HG02981 (cell line): ENCODE measurements at regions not wholly inside any gene's neighbourhood (a gene's known extent, or its start where the extent isn't known, plus 50 kb on each side); places are given as distances from the start of the nearest gene placed in this dataset.
"Not testable (repeated sequence)": the region's sequence is repeated elsewhere in the genome, so short reads cannot be mapped to it uniquely, and the experiment has no call there.

Experiments
- ATAC-seq: cut with Tn5 transposase; IDR thresholded peaks from one replicate; pipeline ENCODE4 v1.9.1; 2021; ENCODE audit warnings: mild to moderate bottlenecking, moderate library complexity; ENCODE audit not compliant: unreplicated experiment

DNA sequence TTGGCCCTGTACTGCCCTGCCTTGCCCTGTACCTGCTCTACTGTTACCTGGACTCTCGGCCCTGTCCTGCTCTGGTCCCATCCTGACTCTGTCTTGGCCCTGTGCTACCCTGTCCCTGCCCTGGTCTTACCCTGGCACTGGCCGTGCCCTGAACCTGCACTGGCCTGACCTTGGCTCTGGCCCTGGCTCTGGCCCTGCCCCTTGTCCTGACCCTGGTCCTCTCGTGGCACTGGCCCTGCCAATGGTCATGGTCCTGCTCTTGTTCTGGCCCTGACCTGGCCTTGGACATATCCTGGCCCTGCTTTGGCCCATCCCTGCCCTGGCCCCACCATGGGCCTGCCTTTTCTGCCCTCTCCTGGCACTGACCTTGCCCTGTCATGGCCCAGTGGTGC lies 251.3 kb downstream of the TP53TG3F start:
- not testable (repeated sequence) for ATAC-seq

- ATAC-seq: not testable (repeated sequence)
These were observed 252.2 kb downstream of the TP53TG3F start for GRCh38 chr16:33711616-33712015.

DNA sequence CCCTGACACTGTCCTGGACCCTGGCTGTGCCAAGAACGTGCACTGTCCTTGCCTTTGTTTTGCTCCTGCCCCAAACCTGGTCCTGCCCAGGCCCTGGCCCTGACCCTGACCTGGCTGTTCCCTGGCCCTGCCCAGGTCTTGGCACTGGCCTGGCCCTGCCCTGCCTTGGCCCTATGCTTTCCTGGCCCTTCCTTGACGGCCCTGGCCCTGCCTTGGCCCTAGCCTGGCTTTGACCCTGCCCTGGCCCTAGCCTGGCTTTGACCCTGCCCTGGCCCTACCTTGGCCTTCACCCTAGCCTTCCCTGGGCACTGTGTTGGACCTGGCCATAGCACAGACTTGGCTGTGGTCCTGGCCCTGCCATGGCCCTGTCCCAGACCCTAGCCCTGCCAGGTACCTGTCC lies 252.9 kb downstream of the TP53TG3F start:
- ATAC-seq: not testable (repeated sequence)

GRCh38 chr16:33712851-33713709 lies 253.7 kb downstream of the TP53TG3F start:
- ATAC-seq: not testable (repeated sequence)

DNA sequence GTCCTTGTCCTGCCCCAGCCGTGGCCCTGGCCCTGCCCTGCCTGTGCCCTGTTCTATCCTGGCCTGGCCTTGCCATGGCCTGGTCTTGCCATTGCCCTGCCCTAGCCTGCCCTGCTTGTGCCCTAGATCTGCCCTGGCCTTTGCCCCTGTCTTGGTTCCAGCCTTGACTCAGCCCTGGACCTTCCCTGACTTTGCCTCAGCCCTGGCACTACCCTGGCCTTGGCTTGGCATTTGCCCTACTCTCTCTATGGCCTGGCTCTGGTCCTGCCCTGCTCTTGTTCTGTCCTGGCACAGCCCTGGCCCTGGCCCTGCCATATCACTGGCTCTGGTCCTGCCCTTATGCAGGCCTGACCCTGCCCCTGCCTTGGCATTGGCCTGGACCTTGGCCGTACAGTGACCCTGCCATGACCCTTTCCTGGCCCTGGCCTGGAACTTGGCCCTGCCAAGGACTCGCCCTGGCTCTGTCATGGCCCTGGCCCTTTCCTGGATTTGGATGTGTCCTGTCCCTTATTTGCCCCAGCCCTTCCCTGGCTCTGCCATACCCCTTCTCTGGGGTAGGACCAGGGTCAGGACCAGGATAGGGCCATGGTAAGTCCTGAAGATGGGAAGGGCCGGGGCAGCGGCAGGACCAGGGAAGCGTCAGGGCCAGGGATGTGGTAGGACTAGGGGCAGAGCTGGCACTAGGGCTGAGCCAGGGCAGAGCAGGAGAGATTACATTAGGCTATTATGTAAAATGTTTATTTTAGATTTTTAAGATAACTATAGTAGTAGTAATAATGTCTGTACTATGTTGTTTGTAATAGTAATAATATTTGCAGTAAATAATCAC lies 254.5 kb downstream of the TP53TG3F start:
- ATAC-seq: not testable (repeated sequence)

- ATAC-seq: not testable (repeated sequence)
These were observed 271.8 kb downstream of the TP53TG3F start for GRCh38 chr16:33731167-33731566.

DNA sequence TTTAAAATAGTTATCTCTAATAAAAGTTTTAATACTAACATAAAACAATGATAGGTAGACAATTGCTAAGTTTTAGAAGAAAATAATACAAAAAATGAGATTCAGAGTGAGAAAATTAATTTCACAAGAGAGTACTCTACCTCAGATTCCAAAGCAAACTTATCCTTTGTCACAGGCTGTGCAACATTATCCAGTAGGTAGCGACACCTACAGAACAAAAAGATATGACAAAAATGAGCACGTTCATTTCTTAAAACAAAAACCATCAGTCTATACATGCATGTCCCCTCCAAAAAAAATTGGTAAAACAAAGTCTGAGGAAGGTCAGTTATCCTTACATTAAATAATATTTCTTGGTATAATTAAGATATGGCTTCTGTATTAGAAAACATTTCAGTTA lies 275.2 kb downstream of the TP53TG3F start:
- not testable (repeated sequence) for ATAC-seq

DNA sequence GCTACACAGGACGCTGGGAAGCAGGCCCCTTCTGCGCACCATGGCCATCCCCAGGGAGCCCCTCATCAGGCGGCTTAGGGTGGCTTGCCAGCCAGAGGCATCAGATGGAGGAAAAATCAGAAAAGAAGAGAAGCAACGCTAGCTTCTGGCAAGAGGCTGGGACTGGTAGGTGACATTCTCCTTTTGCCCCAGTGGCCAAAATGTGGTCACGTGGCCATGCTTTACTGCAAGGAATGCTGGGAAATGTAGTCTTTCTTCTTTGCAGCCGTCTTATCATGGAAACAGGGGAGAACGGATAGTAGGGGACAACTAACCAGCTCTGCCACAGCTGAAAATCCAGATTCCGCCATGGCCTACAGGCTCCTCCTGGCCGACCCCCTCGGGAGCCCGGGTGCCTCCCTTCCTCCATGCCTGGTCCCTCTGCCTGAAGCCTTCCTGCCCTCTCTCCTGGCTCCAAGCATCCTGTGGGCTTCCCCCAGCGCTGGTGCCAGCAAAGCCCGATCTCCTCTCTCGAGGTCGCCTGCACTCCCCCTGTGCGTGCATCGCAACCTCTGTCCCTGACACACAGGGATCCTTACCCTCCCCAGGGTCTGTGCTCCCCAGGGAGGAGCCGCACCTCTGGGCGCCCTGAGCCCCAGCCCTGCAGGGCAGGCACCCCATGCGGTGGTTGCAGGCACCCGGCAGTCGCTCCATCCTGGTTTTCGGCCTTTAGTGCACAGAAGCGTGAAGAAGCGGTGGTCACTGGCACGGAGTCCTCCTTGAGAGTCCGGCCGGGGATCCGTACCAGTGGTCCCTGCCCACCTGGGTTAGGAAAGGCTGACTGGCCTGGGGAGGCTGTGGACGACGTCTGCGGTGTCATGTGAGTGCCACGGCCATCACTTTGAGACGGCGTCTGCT lies 307.7 kb downstream of the TP53TG3F start:
- ATAC-seq: not testable (repeated sequence)

GRCh38 chr16:33768710-33769109 lies 309.3 kb downstream of the TP53TG3F start:
- not testable (repeated sequence) for ATAC-seq

GRCh38 chr16:33769180-33769846 lies 309.9 kb downstream of the TP53TG3F start:
- not testable (repeated sequence) for ATAC-seq

- not testable (repeated sequence) for ATAC-seq
These were observed 311.1 kb downstream of the TP53TG3F start for GRCh38 chr16:33770478-33770877.

- not testable (repeated sequence) for ATAC-seq
These were observed 311.8 kb downstream of the TP53TG3F start for GRCh38 chr16:33771211-33771610.

DNA sequence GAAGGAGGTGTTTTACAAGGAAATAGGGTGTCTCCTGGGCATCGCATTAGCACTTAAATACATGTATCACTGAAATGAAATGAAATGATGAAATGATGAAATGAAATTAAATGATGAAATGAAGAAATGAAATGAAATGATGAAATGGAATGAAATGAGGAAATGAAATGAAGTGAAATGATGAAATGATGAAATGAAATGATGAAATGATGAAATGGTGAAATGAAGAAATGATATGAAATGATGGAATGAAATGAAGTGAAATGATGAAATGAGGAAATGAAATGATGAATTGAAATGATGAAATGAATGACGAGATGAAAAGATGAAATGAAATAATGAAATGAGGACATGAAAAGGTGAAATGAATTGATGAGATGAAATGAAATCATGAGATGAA lies 314.6 kb downstream of the TP53TG3F start:
- not testable (repeated sequence) for ATAC-seq

- not testable (repeated sequence) for ATAC-seq
These were observed 315.3 kb downstream of the TP53TG3F start for GRCh38 chr16:33774724-33775123.

- ATAC-seq: not testable (repeated sequence)
These were observed 357.0 kb downstream of the TP53TG3F start for GRCh38 chr16:33816328-33816944.

DNA sequence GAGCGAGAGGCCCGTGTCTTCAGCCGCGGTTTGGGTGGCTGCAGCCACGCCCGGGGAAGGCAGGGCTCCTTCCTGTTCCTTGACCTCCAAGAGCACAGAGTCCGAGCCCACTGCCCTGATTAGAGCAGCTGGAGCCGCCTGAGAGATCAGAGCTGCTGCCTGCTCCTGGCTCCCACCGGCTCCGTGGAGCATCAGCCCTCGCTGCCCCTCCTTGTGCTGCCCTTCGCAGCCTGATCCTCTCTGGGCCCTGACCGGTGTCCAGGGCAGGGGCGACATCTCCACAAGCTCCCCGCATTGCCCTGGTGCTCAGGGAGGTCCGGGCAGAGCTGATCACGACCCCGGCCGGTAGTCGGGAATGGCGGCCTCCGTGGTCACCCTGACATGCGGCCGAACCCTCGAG lies 365.3 kb downstream of the TP53TG3F start:
- not testable (repeated sequence) for ATAC-seq

DNA sequence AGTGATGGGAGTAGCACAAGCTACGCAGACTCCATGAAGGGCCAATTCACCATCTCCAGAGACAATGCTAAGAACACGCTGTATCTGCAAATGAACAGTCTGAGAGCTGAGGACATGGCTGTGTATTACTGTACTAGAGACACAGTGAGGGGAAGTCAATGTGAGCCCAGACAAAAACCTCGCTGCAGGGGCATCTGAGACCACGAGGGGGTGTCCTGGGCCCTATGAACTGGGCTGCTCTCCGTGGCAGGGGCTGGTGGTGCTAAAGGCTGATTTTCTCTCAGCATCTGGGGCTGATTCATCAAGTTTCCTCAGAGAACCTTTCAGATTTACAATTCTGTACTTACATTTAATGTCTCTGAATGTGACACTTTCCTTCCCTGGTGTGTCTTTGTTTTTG lies 368.1 kb downstream of the TP53TG3F start:
- not testable (repeated sequence) for ATAC-seq

GRCh38 chr16:33839157-33839556 lies 379.7 kb downstream of the TP53TG3F start:
- ATAC-seq: not testable (repeated sequence)

GRCh38 chr16:33844533-33844932 lies 385.1 kb downstream of the TP53TG3F start:
- not testable (repeated sequence) for ATAC-seq
